ENCODE measurements at regions not wholly inside any gene's neighbourhood (a gene's known extent, or its start where the extent isn't known, plus 50 kb on each side); places are given as distances from the start of the nearest gene placed in this dataset.

- intact Hi-C loops (cut with micrococcal nuclease; ENCODE audit: unreplicated experiment), result no loop called here
- Histone ChIP-seq H3K27me3 (replicated peaks; ENCODE audit: insufficient read depth, low read depth, low read length, poor library complexity) (no peaks in the 10 kb centered on the region), H3K36me3 (ENCODE audit: insufficient read depth, low read length, poor library complexity, severe bottlenecking) (no peaks in the 10 kb centered on the region)
These were observed 296.3 kb upstream of the TENM3 start for GRCh38 chr4:181946902-181947301.

GRCh38 chr4:181948839-181949382 lies 294.3 kb upstream of the TENM3 start:
- TF ChIP-seq CTCF (conservative IDR thresholded peaks at IDR 0.05; ENCODE audit: low read depth, low read length) (no peak), EZH2 (IDR thresholded peaks at IDR 0.05; ENCODE audit: borderline replicate concordance, low read depth, low read length, poor library complexity, severe bottlenecking) (no peak)
- no TSS peak for BruUV-seq (replicated peaks)
- DNase-seq (ENCODE audit: low spot score), result no peak
- Histone ChIP-seq H3K36me3 (ENCODE audit: insufficient read depth, low read length, poor library complexity, severe bottlenecking) (no peaks in the 10 kb centered on the region), H3K9me3 (ENCODE audit: low read depth, low read length, poor library complexity, severe bottlenecking) (no peaks in the 10 kb centered on the region), H3K4me1 (ENCODE audit: insufficient read depth, low read length, poor library complexity, severe bottlenecking) (no peaks in the 10 kb centered on the region), H3K4me3 (ENCODE audit: low read depth, low read length, poor library complexity, severe bottlenecking) (no peak overlapping the region), H3K27me3 (replicated peaks; ENCODE audit: insufficient read depth, low read depth, low read length, poor library complexity) (no peaks in the 10 kb centered on the region), H3K27ac (ENCODE audit: low read depth, low read length, poor library complexity, severe bottlenecking) (no peak overlapping the region)
- POLR2A ChIA-PET (ENCODE audit: low non-redundant PET), result no interaction called here
- intact Hi-C loops (cut with micrococcal nuclease; ENCODE audit: unreplicated experiment), result no loop called here
- CTCF ChIA-PET, result no interaction called here

More at GRCh38 chr4:181946902-181947301, 296.3 kb upstream of the TENM3 start:
- no TSS peak for BruUV-seq (replicated peaks)
- DNase-seq (ENCODE audit: low spot score), result no peak
- TF ChIP-seq EZH2 (IDR thresholded peaks at IDR 0.05; ENCODE audit: borderline replicate concordance, low read depth, low read length, poor library complexity, severe bottlenecking) (no peak), CTCF (conservative IDR thresholded peaks at IDR 0.05; ENCODE audit: low read depth, low read length) (no peak)
- Histone ChIP-seq H3K27ac (ENCODE audit: low read depth, low read length, poor library complexity, severe bottlenecking) (no peak overlapping the region), H3K9me3 (ENCODE audit: low read depth, low read length, poor library complexity, severe bottlenecking) (no peaks in the 10 kb centered on the region), H3K4me1 (ENCODE audit: insufficient read depth, low read length, poor library complexity, severe bottlenecking) (no peaks in the 10 kb centered on the region), H3K4me3 (ENCODE audit: low read depth, low read length, poor library complexity, severe bottlenecking) (no peak overlapping the region)
- ChIA-PET CTCF (no interaction called here), POLR2A (ENCODE audit: low non-redundant PET) (no interaction called here)

GRCh38 chr4:181949704-181950312 lies 293.4 kb upstream of the TENM3 start:
- Histone ChIP-seq H3K27me3 (replicated peaks; ENCODE audit: insufficient read depth, low read depth, low read length, poor library complexity) (no peaks in the 10 kb centered on the region), H3K27ac (ENCODE audit: low read depth, low read length, poor library complexity, severe bottlenecking) (no peak overlapping the region), H3K9me3 (ENCODE audit: low read depth, low read length, poor library complexity, severe bottlenecking) (no peaks in the 10 kb centered on the region), H3K4me1 (ENCODE audit: insufficient read depth, low read length, poor library complexity, severe bottlenecking) (no peaks in the 10 kb centered on the region), H3K36me3 (ENCODE audit: insufficient read depth, low read length, poor library complexity, severe bottlenecking) (no peaks in the 10 kb centered on the region), H3K4me3 (ENCODE audit: low read depth, low read length, poor library complexity, severe bottlenecking) (no peak overlapping the region)
- DNase-seq (ENCODE audit: low spot score), result no peak
- intact Hi-C loops (cut with micrococcal nuclease; ENCODE audit: unreplicated experiment), result no loop called here
- TF ChIP-seq EZH2 (IDR thresholded peaks at IDR 0.05; ENCODE audit: borderline replicate concordance, low read depth, low read length, poor library complexity, severe bottlenecking) (no peak), CTCF (conservative IDR thresholded peaks at IDR 0.05; ENCODE audit: low read depth, low read length) (no peak)
- BruUV-seq (replicated peaks), result no TSS peak
- POLR2A ChIA-PET (ENCODE audit: low non-redundant PET), result no interaction called here
- CTCF ChIA-PET, result no interaction called here
